Body of pancreas (tissue), 4 donors: ENCODE measurements at regions not wholly inside any gene's neighbourhood (a gene's known extent, or its start where the extent isn't known, plus 50 kb on each side); places are given as distances from the start of the nearest gene placed in this dataset.

Experiments used
- POLR2A ChIP-seq, 3 donors: fragments of 450-650 bp; IDR thresholded peaks; one replicate each; pipeline ENCODE4 v1.6.1; 2016; ENCODE audit warnings: antibody characterized with exemption in 3 of 3, mild to moderate bottlenecking in 2 of 3
- TF ChIP-seq, protein P1 (sequence below), 7 experiments: fragments of 450-650 bp in 4 of 7; fragments of 200-600 bp in 3 of 7; sonication (generic) in 3 of 7; IDR thresholded peaks; one replicate each; pipeline ENCODE4 v1.5.1; 2016 to 2019; ENCODE audit warnings: antibody characterized with exemption in 7 of 7

DNA sequence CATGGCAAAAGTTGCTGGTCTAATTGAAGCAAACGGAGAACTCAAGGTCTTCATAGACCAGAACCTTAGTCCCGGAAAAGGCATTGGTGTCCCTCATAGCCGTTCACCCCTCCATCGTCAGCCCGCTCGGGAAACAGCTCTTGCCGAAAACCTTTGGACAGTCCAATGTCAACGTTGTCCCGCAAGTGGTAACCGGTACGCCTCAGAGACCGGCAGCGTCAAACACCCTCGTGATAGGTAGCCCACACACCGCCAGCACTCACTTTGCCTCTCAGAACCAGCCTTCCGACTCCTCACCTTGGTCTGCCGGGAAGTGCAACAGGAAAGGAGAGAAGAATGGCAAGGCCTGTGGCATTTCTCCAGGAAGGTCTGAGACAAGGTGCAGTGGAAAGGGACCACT is 351.3 kb upstream of the CAMK1G start:
- TF ChIP-seq, protein P1, sequence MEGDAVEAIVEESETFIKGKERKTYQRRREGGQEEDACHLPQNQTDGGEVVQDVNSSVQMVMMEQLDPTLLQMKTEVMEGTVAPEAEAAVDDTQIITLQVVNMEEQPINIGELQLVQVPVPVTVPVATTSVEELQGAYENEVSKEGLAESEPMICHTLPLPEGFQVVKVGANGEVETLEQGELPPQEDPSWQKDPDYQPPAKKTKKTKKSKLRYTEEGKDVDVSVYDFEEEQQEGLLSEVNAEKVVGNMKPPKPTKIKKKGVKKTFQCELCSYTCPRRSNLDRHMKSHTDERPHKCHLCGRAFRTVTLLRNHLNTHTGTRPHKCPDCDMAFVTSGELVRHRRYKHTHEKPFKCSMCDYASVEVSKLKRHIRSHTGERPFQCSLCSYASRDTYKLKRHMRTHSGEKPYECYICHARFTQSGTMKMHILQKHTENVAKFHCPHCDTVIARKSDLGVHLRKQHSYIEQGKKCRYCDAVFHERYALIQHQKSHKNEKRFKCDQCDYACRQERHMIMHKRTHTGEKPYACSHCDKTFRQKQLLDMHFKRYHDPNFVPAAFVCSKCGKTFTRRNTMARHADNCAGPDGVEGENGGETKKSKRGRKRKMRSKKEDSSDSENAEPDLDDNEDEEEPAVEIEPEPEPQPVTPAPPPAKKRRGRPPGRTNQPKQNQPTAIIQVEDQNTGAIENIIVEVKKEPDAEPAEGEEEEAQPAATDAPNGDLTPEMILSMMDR (IDR thresholded peaks at IDR 0.05) = no peak
- no peak for TF ChIP-seq POLR2A (IDR thresholded peaks at IDR 0.05)
